ENCODE measurements at regions not wholly inside any gene's neighbourhood (a gene's known extent, or its start where the extent isn't known, plus 50 kb on each side); places are given as distances from the start of the nearest gene placed in this dataset.
"Not testable (repeated sequence)": the region's sequence is repeated elsewhere in the genome, so short reads cannot be mapped to it uniquely, and the experiment has no call there.

DNA sequence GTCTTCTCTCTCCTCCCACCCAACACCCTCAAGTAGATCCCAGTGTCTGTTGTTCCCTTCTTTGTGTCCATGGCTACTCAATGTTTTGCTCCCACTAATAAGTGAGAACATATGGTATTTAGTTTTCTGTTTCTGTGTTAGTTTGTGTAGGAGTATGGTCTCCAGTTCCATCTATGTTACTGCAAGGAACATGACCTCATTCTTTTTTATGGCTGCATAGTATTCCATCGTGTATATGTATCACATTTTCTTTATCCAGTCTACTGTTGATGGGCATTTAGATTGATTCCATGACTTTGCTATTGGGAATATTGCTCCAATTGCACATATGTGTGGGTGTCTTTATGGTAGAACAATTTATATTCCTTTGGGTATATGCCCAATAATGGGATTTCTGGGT, 51.4 kb upstream of the SLC1A3 start:
- TF ChIP-seq, protein P1, sequence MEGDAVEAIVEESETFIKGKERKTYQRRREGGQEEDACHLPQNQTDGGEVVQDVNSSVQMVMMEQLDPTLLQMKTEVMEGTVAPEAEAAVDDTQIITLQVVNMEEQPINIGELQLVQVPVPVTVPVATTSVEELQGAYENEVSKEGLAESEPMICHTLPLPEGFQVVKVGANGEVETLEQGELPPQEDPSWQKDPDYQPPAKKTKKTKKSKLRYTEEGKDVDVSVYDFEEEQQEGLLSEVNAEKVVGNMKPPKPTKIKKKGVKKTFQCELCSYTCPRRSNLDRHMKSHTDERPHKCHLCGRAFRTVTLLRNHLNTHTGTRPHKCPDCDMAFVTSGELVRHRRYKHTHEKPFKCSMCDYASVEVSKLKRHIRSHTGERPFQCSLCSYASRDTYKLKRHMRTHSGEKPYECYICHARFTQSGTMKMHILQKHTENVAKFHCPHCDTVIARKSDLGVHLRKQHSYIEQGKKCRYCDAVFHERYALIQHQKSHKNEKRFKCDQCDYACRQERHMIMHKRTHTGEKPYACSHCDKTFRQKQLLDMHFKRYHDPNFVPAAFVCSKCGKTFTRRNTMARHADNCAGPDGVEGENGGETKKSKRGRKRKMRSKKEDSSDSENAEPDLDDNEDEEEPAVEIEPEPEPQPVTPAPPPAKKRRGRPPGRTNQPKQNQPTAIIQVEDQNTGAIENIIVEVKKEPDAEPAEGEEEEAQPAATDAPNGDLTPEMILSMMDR (IDR thresholded peaks at IDR 0.05), result not testable (repeated sequence)
- TF ChIP-seq POLR2AphosphoS5 (IDR thresholded peaks at IDR 0.05; ENCODE audit: low read depth, low read length), result not testable (repeated sequence)
- TF ChIP-seq, protein P2, sequence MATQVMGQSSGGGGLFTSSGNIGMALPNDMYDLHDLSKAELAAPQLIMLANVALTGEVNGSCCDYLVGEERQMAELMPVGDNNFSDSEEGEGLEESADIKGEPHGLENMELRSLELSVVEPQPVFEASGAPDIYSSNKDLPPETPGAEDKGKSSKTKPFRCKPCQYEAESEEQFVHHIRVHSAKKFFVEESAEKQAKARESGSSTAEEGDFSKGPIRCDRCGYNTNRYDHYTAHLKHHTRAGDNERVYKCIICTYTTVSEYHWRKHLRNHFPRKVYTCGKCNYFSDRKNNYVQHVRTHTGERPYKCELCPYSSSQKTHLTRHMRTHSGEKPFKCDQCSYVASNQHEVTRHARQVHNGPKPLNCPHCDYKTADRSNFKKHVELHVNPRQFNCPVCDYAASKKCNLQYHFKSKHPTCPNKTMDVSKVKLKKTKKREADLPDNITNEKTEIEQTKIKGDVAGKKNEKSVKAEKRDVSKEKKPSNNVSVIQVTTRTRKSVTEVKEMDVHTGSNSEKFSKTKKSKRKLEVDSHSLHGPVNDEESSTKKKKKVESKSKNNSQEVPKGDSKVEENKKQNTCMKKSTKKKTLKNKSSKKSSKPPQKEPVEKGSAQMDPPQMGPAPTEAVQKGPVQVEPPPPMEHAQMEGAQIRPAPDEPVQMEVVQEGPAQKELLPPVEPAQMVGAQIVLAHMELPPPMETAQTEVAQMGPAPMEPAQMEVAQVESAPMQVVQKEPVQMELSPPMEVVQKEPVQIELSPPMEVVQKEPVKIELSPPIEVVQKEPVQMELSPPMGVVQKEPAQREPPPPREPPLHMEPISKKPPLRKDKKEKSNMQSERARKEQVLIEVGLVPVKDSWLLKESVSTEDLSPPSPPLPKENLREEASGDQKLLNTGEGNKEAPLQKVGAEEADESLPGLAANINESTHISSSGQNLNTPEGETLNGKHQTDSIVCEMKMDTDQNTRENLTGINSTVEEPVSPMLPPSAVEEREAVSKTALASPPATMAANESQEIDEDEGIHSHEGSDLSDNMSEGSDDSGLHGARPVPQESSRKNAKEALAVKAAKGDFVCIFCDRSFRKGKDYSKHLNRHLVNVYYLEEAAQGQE (IDR thresholded peaks at IDR 0.05; ENCODE audit: insufficient read depth in 1 of 2, low read depth in 2 of 2, low read length in 1 of 2), result not testable (repeated sequence)

Measured in Panc1 (cell line).